ENCODE measurements at regions not wholly inside any gene's neighbourhood (a gene's known extent, or its start where the extent isn't known, plus 50 kb on each side); places are given as distances from the start of the nearest gene placed in this dataset.

DNA sequence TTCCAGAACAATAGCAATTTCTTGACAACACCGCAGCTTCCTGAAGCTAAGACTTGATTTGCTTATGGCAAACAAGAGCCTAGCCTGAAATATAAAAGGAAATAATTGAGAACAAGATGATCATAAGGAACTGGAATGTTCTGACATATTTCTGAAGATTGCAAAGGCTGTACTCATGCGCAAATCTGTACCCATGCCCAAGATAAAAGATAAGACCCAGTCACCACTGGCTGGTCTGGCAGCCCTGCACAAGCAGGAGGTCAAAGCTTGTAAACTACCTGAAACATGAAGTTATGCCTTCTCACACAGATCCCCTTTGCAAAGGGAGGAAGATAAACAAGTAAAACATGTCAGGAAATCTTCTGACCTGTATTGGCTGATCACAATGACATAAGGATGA is 160.8 kb upstream of the GYPC start:
- no peak for DNase-seq (ENCODE audit: low spot score)

DNA sequence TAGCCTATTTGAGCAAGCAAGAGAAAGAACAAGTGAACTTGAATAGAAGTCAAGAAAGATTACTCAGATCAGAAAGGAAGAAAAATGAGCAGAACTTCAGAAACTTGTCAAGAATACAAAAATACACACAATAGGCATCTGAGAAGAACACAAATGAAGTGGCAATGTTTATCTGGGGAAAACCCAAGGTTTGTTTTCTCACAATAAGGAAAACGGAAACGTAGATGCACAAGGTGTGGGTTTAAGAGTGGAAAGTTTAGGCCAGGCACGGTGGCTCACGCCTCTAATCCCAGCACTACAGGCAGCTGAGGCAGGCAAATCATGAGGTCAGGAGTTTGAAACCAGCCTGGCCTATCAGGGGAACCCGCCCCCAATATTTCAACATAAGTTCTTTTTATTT is 159.5 kb upstream of the GYPC start:
- DNase-seq (ENCODE audit: low spot score) = no peak

DNA sequence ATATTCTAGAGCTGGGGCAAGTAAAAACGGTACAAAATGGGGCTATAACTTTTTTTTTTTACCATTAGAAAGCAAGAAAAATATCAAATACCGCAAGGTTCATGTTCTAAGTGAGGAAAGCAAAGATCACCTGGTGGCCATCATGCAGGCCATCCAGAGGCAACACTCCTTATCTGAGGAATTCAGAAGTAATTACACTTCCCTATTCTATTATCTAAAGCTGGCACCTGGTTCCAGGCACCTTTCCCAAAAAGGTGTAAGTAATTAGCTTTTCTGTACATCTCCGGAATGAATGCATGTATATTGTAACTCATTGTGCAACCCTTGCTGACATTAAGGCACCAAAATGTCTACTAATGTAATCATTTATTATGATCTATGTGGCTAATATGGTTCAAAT is 152.5 kb upstream of the GYPC start:
- DNase-seq (ENCODE audit: low spot score) = no peak

DNA sequence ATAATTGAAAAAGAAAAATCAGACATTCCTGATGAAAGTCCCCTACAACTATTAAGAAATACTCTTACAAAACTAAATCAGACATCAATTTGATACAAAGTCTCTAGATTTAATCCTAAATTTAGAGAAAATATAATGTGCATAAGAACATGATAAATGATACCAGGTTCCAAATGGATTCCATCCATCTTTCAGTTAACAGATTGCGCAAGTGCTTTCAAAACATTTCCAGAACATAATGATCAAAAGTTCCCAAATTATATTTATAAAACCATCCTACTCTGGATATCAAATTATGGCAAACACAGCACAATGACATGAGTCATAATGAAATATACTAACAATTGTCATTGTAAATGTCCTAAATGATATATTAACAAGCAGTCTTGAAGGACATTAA is 151.0 kb upstream of the GYPC start:
- DNase-seq (ENCODE audit: low spot score) = no peak

DNA sequence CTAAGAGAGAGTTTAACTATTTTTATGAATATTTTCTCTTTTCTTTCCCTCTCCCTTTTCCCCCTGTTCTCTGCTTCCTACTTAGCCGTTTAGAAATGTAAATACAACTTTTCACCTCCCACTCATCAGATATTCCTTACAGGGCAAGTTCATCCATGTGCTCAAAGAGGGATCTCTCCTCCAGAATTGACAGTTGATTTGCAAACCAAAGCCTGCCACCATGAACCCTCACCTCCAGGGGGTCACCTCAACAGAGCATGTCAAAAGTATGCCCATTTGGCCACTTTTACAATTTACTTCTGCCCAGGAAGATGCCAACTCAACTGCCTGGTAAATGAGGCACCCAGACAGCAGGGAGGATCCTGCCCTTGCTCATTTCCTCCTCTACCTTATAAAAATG is 149.2 kb upstream of the GYPC start:
- DNase-seq (ENCODE audit: low spot score) = no peak

DNA sequence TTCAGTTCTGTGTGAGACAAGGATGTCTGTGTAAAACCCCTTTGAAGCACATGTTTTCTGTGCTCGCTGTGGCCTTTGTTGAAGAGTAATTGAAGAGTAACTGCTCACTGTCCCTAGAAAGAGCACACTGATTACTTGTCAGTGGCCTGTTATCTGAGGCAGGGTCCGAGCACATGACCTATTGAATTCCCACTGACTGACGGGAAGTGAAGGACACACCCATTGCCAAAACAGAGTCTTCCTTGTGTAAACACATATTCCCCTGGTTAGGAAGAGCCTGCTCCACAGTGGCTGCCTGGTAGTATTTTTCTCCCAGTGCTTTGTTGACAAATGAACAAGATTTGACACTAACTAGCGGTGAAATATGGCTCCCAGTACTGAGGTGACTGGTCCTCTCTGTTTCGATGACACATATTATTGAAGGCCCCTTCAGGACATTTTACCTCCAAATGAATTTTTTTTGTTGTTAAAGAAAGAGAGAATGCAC is 148.5 kb upstream of the GYPC start:
- DNase-seq (ENCODE audit: low spot score) = no peak

DNA sequence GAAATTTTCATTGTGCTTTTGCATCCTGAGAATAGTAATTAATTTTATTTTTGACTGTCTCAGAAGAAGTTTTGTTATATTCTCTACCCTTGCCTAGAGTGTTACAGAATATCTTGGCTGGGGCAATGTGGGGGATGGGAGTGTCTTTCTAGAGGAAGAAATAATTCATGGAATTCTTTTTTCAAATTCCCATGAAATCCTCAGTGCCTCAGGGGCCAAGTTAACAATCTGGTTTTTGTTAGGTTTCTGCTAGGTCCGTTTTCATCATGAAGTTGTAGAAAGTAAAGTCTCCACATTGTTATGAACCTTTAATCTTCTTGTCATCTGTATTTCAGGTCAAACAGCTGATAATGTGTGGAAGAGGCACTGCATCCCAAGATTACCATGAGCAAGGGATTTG is 145.6 kb upstream of the GYPC start:
- DNase-seq (ENCODE audit: low spot score) = no peak

DNA sequence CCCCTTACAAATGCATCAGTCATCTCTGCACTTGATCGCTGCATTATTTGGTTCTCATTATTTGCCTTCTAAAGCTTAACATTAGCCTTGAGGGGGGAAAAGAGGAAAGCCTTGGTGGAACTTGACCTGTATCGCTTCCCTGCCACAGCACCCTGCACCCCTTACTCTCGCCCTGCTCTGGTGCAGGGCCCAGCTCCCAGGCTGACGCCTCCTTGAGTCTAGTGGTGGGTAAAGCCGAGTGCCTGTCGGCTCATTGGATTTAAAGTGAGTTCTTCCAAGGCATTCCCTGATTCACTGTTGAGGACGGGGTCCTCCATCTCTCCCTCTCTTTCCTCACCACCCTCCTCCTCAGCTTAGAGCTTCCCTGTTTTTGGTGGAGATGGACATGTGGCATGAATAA is 145.0 kb upstream of the GYPC start:
- no peak for DNase-seq (ENCODE audit: low spot score)

DNA sequence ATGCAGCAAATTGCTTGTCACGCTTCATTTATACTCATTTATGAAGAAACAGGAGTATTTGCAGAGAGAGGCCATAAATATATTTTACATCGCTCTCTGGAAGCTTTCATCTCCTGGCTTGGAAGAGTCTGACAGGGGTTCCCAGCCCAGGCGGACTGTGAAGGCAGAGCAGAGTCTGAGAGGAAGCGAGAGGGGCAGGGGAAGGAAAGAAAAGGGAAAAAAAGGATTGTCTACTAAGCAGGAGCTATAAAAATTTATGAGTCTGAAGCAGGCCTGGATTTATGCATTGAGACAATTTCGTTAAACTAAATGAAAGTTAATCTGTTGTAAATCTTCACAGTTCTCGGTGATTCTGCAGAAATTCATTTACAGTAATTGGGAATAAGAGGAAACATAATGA is 143.9 kb upstream of the GYPC start:
- no peak for DNase-seq (ENCODE audit: low spot score)

DNA sequence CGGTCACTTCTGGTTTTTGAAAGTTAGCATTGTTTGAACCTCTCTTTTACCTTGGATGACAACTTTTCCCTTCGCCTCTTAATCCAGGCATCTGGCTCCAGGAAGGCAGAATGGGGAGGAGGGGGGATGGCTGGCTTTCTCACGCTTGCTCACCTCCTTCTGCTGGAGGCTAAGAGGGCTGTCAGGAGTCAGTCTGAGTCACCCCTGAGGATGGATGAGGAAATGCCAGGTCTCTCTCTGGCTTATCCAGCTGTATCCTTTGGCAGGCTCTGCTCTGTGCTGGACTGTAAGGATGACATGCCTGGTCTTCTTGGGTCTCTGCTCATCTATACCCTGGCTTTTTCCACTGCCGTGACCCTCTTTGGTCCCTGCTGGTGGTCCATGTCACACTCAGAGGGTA is 142.9 kb upstream of the GYPC start:
- no peak for DNase-seq (ENCODE audit: low spot score)

DNA sequence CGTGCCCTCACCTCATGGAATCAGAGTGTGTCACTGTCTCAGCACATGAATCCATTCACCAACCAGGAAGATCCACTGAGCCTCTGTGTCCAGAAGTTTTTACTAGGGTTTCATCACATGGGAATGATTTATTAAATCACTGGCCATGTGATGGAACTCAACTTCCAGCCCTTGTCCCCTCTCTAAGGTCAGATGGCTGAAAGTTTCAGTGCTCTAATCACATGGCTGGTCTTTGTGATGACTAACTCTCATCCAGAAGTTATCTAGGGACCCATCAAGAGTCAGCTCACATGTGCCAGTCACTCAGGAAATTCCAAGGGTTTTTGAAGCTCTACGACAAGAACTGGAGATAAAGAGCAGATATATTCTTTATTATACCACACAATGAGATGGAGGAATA is 140.5 kb upstream of the GYPC start:
- DNase-seq (ENCODE audit: low spot score) = no peak

DNA sequence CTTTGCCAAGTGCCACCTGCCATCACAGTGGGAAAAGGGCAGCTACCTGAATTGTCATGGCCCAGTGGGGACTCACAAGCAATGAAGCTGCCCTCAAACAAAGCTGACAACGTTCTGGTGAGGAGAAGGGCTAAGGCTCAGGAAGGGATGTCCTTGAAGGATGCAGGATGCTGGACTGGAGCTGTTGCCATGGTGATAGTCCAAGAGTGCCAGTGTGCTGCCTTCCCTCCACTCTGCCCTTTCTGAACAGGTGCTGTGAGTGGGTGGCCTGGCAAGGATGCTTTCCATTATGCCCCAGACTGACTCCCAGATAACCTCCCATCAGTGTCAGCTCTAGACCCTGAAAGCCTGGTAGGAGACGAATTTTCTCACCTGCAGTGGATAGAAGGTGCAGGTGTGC is 137.8 kb upstream of the GYPC start:
- no peak for DNase-seq (ENCODE audit: low spot score)

DNA sequence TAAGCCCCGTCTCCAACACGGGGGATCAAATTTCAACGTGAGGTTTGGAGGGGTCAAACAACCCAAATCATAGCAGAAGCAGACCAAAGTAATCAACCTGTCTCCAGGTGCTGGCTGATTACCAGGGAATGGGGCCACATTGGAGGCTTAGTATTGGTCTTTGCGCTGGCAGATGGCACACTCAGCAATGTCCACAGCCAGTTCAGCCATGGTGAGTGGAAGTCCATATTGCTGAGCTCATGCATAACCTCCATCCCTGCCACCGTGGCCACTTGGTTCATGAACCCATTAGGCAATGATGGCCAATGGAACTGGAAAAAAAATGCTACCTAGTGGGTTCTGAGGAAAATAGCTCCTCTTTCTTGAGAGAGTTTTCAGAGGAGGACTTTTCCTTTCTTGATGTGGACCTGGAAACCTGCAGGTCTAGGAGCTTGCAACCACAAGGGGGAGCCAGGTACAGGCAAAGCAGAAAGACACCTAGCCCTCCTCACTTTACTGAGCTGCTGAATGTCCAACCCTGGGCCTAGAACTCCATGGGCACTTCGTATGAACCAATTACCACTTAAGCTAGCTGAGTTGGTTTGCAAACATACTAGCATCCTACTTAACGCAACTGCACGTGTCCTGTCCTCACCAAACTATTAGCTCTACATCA is 128.0 kb upstream of the GYPC start:
- peak; percentile 14 for DNase-seq (ENCODE audit: low spot score)

DNA sequence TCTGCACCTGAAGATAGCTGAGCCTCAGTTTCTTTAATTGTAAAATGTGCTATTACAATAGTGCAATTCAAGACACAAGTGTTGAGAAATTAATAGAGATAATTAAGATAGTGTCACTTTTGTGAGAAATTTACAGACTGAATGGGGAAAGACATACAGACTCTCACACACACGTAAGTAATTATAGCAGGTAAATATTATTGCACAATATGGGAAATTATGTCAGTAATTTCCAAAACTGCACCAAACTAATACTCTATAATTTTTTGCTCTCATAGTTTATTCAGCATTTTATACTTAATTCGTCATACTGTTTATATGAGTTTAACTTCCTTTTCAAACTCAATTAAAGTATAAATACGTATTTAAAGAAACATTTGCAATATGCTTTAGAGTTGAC is 124.9 kb upstream of the GYPC start:
- DNase-seq (ENCODE audit: low spot score) = no peak

DNA sequence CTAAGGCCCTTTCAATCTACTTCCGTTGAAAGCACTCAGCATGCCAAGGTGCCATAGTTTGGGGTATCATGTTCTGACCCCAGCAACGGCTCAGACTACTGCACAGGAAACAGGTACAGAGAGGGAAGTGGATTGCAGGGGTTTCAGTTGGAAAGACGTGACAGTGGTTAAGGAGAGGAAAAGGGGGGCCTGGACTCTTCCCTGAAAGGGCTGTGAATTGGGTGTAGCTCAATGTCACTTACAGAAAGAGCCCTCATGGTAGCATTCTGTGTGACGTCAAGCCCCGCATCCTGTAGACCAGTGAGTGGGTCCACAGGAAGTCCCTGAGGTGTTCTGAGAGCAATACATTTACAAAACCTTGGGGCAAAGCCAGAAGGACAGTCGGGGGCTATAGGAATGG is 121.5 kb upstream of the GYPC start:
- DNase-seq (ENCODE audit: low spot score) = no peak

DNA sequence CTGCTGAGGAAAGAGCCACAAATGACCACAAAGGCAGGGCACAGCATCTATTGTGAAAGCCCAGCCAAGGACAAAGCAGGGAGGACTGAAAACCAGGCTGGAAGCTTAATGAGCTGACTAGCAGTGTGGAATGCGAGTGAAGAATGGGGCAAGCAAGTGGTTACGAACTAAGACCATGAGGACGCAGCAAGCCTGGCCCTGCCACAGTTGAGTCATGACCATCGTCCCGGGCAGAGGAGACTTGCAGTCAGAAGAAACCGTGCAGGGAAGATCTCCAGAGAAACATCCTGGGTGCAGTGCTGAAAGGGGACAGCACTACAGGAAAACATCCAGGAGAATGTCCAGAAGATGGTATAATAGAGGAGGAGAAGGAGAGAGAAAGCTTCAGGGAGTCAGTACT is 120.5 kb upstream of the GYPC start:
- no peak for DNase-seq (ENCODE audit: low spot score)

DNA sequence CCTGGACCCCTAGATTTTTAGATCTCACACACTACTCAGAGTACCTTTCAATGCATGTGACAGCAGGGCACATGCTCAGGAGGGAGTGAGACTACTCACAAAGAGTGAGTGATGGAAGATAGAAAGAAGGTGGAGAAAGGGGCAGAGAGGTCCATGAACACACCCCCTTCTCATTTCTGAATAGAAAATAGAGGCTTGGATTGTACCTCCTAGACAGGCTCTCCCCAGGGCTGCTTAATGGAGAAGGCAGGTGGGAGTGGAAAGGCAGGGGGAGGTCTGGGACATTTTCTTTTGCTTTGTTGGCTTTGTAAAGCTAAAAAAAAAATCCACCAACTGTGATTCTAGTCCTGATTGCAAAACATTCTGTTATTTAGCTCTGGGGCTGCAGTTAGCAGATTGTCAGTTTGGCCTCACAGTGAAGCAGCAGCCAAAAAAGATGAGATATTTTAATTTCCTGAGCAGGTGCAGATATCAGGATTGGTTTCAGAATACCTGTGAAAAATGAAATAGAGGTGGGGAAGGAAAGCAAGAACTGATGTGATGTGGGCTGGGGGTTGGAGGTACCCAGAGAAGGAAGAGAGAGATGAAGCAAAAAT is 119.3 kb upstream of the GYPC start:
- DNase-seq (ENCODE audit: low spot score) = no peak

DNA sequence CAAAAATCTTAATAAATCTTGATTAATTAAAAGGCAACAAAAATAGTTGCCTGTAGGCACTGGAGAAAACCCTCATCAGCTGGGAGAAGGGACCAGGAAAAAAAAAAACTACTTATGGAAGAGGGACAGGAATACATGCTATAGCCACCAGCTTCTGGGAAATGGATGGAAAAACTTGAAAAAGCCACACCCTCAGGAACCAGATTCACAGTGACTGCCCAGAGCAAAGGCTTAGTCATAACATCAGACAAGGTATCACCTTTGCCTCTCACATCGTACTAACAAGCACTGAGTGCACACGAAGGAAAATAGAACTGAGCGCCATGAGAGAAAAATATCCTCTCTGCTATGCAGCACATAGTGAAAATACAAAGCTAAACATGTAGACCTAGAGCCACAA is 116.9 kb upstream of the GYPC start:
- no peak for DNase-seq (ENCODE audit: low spot score)

DNA sequence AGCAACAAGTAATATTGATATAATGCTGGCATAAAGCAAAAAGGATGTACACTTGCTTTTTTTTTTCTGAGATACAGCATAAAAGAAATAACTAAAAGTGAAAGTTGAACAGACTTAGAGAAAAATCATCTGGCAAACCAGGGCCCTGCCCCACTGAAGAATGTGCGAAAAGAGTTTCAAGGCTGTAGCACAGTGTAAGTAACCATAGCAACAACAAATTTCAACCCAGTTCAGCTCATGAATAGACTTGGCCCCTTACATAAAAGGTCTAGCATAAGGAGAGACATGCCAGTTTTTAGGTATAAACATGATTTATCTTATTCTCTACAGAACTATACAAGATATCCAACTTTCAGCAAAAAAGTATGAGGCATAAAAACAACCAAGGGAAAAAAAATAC is 113.7 kb upstream of the GYPC start:
- DNase-seq (ENCODE audit: low spot score) = no peak

DNA sequence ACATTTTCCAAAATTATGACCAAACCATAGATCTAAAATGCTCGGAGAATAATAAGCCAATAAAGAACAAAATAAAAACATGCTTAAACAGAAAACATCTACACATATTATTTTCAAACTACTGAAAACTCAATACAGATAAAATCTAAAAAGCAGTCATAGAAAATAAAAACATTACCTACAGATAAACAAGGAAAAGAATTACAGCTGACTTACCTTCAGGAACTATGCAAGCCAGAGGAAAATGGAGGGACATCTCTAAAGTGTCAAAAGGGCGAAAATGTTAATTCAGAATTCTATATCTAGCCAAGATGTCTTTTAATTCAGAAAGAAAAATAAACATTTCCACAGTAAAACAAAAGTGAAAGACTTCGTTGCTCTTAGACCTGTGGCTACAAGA is 112.9 kb upstream of the GYPC start:
- no peak for DNase-seq (ENCODE audit: low spot score)

DNA sequence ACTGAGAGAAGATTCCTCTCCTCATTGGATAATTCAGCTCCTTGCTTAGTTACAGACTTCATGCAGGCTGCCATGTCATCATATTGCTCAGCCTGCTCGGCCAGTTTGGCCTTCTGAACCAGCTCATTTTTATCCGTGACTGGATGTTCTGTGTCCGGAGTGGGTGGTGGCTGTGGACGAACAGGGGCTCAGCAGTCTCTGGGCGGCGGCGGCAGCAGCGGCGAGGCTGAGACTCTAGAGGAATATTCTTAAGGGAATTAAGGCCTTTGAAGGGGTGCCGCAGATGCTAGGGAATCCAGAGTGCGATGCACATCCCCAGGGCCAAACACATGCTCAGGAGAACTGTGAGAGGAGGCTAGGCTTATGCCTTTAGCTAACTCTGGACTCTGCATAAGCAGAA is 97.9 kb upstream of the GYPC start:
- DNase-seq (ENCODE audit: low spot score) = no peak

DNA sequence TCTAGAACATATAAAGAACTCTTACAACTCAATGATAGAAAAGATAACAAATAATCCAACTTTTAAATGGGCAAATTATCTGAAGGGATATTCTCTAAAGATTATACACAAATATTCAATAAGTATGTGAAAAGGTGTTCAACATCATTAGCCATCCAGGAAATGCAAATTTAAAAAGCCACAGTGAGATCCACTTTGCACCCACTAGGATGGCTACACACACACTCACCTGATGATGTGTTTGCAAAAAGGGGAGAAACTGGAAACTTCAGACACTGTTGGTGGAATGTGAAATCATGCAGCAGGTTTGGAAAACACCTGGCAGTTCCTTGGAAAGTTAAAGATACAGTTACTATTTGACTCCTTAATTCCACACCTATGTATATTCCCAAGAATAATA is 87.2 kb upstream of the GYPC start:
- DNase-seq (ENCODE audit: low spot score) = no peak

DNA sequence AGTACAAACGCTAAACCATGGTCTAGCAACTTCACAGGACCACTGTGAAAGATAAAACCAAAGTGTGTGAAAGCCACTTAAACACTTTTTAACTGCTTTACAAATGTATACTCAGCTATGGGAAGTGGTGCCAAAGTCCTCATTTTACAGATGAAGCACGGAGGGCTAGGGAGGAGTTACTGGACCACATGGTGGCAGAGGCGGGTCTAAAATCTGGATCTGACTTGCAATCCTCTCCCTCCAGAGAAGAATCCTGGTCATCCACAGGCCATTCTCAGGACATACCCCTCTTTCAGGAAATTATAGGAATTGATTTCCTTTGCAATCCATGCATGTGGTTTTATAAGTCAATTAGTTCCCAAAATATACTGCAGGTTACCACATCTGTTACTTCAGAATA is 84.6 kb upstream of the GYPC start:
- DNase-seq (ENCODE audit: low spot score) = no peak

DNA sequence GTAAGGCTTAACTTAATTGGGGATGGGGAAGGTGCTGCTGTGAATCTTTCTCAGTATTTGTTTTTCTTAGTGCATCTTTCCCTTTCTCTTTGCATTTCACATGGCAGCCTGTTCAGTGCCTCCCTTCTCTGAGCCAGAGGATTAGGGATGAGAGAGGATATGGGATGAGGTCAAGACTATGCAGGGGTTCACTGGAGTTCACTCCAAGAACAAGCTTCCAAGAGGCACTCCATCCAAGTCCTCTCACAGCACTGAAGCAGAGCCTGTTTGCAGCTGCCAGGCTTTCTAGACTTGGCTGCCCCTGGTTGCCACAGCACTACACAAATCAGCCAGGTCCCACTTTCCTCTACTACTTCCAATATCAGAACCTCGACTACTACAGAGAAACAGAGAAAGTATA is 80.3 kb upstream of the GYPC start:
- no peak for DNase-seq (ENCODE audit: low spot score)

Measured in LoVo (cell line).